CD4-positive, alpha-beta T cell treated with Interleukin-15 for 1 hour (primary cell): ENCODE measurements at regions not wholly inside any gene's neighbourhood (a gene's known extent, or its start where the extent isn't known, plus 50 kb on each side); places are given as distances from the start of the nearest gene placed in this dataset.
"Not testable (repeated sequence)": the region's sequence is repeated elsewhere in the genome, so short reads cannot be mapped to it uniquely, and the experiment has no call there.

Experiments used
- DNase-seq: peaks from one replicate; pipeline ENCODE4 v3.0.0-alpha.2; 2020

- DNase-seq, result no peak
Measured at GRCh38 chr1:14365301-14365988, 233.0 kb upstream of the KAZN start.

GRCh38 chr1:14366091-14367018 is 232.1 kb upstream of the KAZN start:
- DNase-seq, result no peak

- DNase-seq, result no peak
Measured at GRCh38 chr1:14367451-14367850, 231.0 kb upstream of the KAZN start.

GRCh38 chr1:14369526-14370213 is 228.8 kb upstream of the KAZN start:
- no peak for DNase-seq

GRCh38 chr1:14371771-14372497 is 226.6 kb upstream of the KAZN start:
- DNase-seq, result no peak

GRCh38 chr1:14372526-14372925 is 226.0 kb upstream of the KAZN start:
- no peak for DNase-seq

GRCh38 chr1:14373081-14373758 is 225.3 kb upstream of the KAZN start:
- no peak for DNase-seq

- DNase-seq, result no peak
Measured at GRCh38 chr1:14375226-14375625, 223.3 kb upstream of the KAZN start.

GRCh38 chr1:14377386-14377785 is 221.1 kb upstream of the KAZN start:
- DNase-seq, result no peak

GRCh38 chr1:14380408-14380807 is 218.1 kb upstream of the KAZN start:
- DNase-seq, result no peak

GRCh38 chr1:14390816-14391215 is 207.7 kb upstream of the KAZN start:
- DNase-seq, result no peak

- DNase-seq, result no peak
Measured at GRCh38 chr1:14392161-14392858, 206.2 kb upstream of the KAZN start.

- no peak for DNase-seq
Measured at GRCh38 chr1:14392859-14393365, 205.6 kb upstream of the KAZN start.

- DNase-seq, result no peak
Measured at GRCh38 chr1:14396100-14396499, 202.4 kb upstream of the KAZN start.

- no peak for DNase-seq
Measured at GRCh38 chr1:14403961-14404645, 194.4 kb upstream of the KAZN start.

- DNase-seq, result no peak
Measured at GRCh38 chr1:14404862-14405301, 193.6 kb upstream of the KAZN start.

GRCh38 chr1:14412235-14412634 is 186.2 kb upstream of the KAZN start:
- no peak for DNase-seq

- DNase-seq, result no peak
Measured at GRCh38 chr1:14413819-14414490, 184.5 kb upstream of the KAZN start.

GRCh38 chr1:14415396-14415795 is 183.1 kb upstream of the KAZN start:
- DNase-seq, result no peak

- DNase-seq, result not testable (repeated sequence)
Measured at GRCh38 chr1:14419778-14420218, 178.7 kb upstream of the KAZN start.
